T-cell (primary cell): ENCODE measurements at regions not wholly inside any gene's neighbourhood (a gene's known extent, or its start where the extent isn't known, plus 50 kb on each side); places are given as distances from the start of the nearest gene placed in this dataset.

Source experiments
- ATAC-seq, 4 experiments: fragments of 200-7000 bp in 3 of 4; fragments of 150-1000 bp in 1 of 4; cut with Tn5 transposase; replicated peaks in 1 of 4; 1 replicate in 3 of 4; 2 replicates in 1 of 4; pipeline ENCODE4 v1.10.0; 2021; ENCODE audit warnings: moderate library complexity in 3 of 4, mild to moderate bottlenecking in 2 of 4, moderate number of reproducible peaks in 1 of 4
- CTCF ChIA-PET, 2 donors: fragments of 300-600 bp; sonication (Branson Sonifier 250); formaldehyde crosslinking; loops; one replicate each; lab custom pipeline; 2022; ENCODE audit warnings: antibody characterized with exemption in 2 of 2; lab: Charles Lee
- POLR2A ChIA-PET, 2 donors: fragments of 300-600 bp; sonication (Branson Sonifier 250); formaldehyde crosslinking; loops; one replicate each; lab custom pipeline; 2022; ENCODE audit warnings: antibody characterized with exemption in 2 of 2; lab: Charles Lee
- DNase-seq, 35 experiments: peaks; one replicate each; pipeline versions ENCODE4 v3.0.0 to v3.0.0-alpha.2; 2013 to 2023
- H3K27ac ChIP-seq: one replicate; pipeline ENCODE4 v1.5.1; 2013; ENCODE audit warnings: low read length
- H3K27me3 ChIP-seq, 2 experiments: replicated peaks in 1 of 2; 1 replicate in 1 of 2; 2 replicates in 1 of 2; pipeline versions ENCODE4 v1.6.1 to v1.7.0; 2013; ENCODE audit warnings: low read length in 1 of 2, mixed read lengths in 1 of 2; ENCODE audit not compliant: control insufficient read depth in 2 of 2, insufficient read depth in 2 of 2; ENCODE audit errors: extremely low read depth in 1 of 2
- H3K36me3 ChIP-seq, 2 donors: 1 replicate in 1 of 2; 2 replicates in 1 of 2; pipeline versions ENCODE4 v1.6.1 to v1.7.0; 2013; ENCODE audit warnings: low read length in 1 of 2; ENCODE audit not compliant: control insufficient read depth in 2 of 2, insufficient read depth in 1 of 2; ENCODE audit errors: extremely low read depth in 1 of 2
- H3K4me1 ChIP-seq, 2 experiments: 1 replicate in 1 of 2; 2 replicates in 1 of 2; pipeline versions ENCODE4 v1.6.1 to v1.7.0; 2013; ENCODE audit warnings: low read length in 2 of 2, mixed read lengths in 1 of 2; ENCODE audit not compliant: insufficient read depth in 2 of 2, control insufficient read depth in 1 of 2; ENCODE audit errors: extremely low read depth in 1 of 2
- H3K4me3 ChIP-seq, 2 donors: 1 replicate in 1 of 2; 2 replicates in 1 of 2; pipeline versions ENCODE4 v1.5.1 to v1.7.0; 2013; ENCODE audit warnings: mild to moderate bottlenecking in 2 of 2, low read length in 1 of 2, moderate library complexity in 1 of 2; ENCODE audit not compliant: control insufficient read depth in 1 of 2; ENCODE audit errors: extremely low read depth in 1 of 2
- H3K9me3 ChIP-seq: 2 replicates; pipeline ENCODE4 v1.7.0; 2013
- H3K27ac Mint-ChIP-seq, 2 donors: one replicate each; pipeline ENCODE4 v1.8.0; 2020 to 2021; ENCODE audit warnings: mild to moderate bottlenecking in 2 of 2, mixed read lengths in 2 of 2
- H3K27me3 Mint-ChIP-seq, 2 donors: one replicate each; pipeline ENCODE4 v1.8.0; 2021 to 2022; ENCODE audit warnings: mixed read lengths in 2 of 2
- H3K36me3 Mint-ChIP-seq: one replicate; pipeline ENCODE4 v1.8.0; 2021; ENCODE audit warnings: mixed read lengths
- H3K4me1 Mint-ChIP-seq, 3 donors: one replicate each; pipeline ENCODE4 v1.8.0; 2020 to 2022; ENCODE audit warnings: mixed read lengths in 3 of 3, mild to moderate bottlenecking in 1 of 3
- H3K4me3 Mint-ChIP-seq, 3 donors: one replicate each; pipeline ENCODE4 v1.8.0; 2020 to 2022; ENCODE audit warnings: mild to moderate bottlenecking in 3 of 3, mixed read lengths in 3 of 3, moderate library complexity in 3 of 3
- H3K9me3 Mint-ChIP-seq, 3 donors: one replicate each; pipeline ENCODE4 v1.8.0; 2020 to 2022; ENCODE audit warnings: mixed read lengths in 3 of 3
- WGBS: methylation state at CpG from one replicate; pipeline ENCODE4 v1.1.5; 2013; ENCODE audit warnings: missing lambda C conversion rate; ENCODE audit not compliant: insufficient coverage; 5-methylcytosine and 5-hydroxymethylcytosine counted together

- Histone ChIP-seq H3K27ac (no peak overlapping the region), H3K4me1 (no peaks in the 10 kb centered on the region), H3K27me3 (no peaks in the 10 kb centered on the region), H3K36me3 (no peaks in the 10 kb centered on the region), H3K9me3 (no peaks in the 10 kb centered on the region), H3K4me3 (no peak overlapping the region)
- no CpG with 5 or more reads among the region's 3 CpGs for WGBS
- DNase-seq (no peak), ATAC-seq (no peak)
- ChIA-PET CTCF (no interaction called here), POLR2A (no interaction called here)
- H3K9me3 Mint-ChIP-seq, result peaks cover 0 to 4% (median 0%) of the 10 kb centered on the region in 3 donors
- no peak overlapping the region for H3K27ac Mint-ChIP-seq
- peaks cover 2 to 11% of the 10 kb centered on the region in 2 donors for H3K27me3 Mint-ChIP-seq
- no peak overlapping the region for H3K4me3 Mint-ChIP-seq
- H3K4me1 Mint-ChIP-seq, result no peaks in the 10 kb centered on the region
- H3K36me3 Mint-ChIP-seq, result no peaks in the 10 kb centered on the region
Measured at GRCh38 chr10:25797888-25798429, 136.1 kb upstream of the MYO3A start.

- Histone ChIP-seq H3K4me1 (no peaks in the 10 kb centered on the region), H3K27ac (no peak overlapping the region), H3K36me3 (no peaks in the 10 kb centered on the region), H3K9me3 (no peaks in the 10 kb centered on the region), H3K4me3 (no peak overlapping the region), H3K27me3 (peaks cover 0 to 2% of the 10 kb centered on the region in 2 experiments)
- H3K4me1 Mint-ChIP-seq, result no peaks in the 10 kb centered on the region
- peaks cover 0 to 4% (median 0%) of the 10 kb centered on the region in 3 donors for H3K9me3 Mint-ChIP-seq
- peaks cover 0 to 3% of the 10 kb centered on the region in 2 donors for H3K27me3 Mint-ChIP-seq
- no peak overlapping the region for H3K27ac Mint-ChIP-seq
- ChIA-PET POLR2A (no interaction called here), CTCF (no interaction called here)
- no peak overlapping the region for H3K4me3 Mint-ChIP-seq
- no peaks in the 10 kb centered on the region for H3K36me3 Mint-ChIP-seq
- DNase-seq (no peak), ATAC-seq (no peak)
- WGBS, result 57% methylated on average over 1 of the region's 2 CpGs
Measured at GRCh38 chr10:25804505-25804904, 129.5 kb upstream of the MYO3A start.

- Histone ChIP-seq H3K36me3 (no peaks in the 10 kb centered on the region), H3K27me3 (peaks cover 0 to 2% of the 10 kb centered on the region in 2 experiments), H3K4me3 (no peak overlapping the region), H3K4me1 (no peaks in the 10 kb centered on the region), H3K27ac (no peak overlapping the region), H3K9me3 (no peaks in the 10 kb centered on the region)
- DNase-seq (no peak), ATAC-seq (no peak)
- Mint-ChIP-seq H3K4me3 (no peak overlapping the region), H3K4me1 (no peaks in the 10 kb centered on the region), H3K27ac (no peak overlapping the region), H3K27me3 (peaks cover 0 to 3% of the 10 kb centered on the region in 2 donors), H3K9me3 (peaks cover 0 to 4% (median 0%) of the 10 kb centered on the region in 3 donors), H3K36me3 (no peaks in the 10 kb centered on the region)
- ChIA-PET POLR2A (no interaction called here), CTCF (no interaction called here)
- 94% methylated on average over 3 of the region's 9 CpGs for WGBS
Measured at GRCh38 chr10:25805986-25806385, 128.0 kb upstream of the MYO3A start.

DNA sequence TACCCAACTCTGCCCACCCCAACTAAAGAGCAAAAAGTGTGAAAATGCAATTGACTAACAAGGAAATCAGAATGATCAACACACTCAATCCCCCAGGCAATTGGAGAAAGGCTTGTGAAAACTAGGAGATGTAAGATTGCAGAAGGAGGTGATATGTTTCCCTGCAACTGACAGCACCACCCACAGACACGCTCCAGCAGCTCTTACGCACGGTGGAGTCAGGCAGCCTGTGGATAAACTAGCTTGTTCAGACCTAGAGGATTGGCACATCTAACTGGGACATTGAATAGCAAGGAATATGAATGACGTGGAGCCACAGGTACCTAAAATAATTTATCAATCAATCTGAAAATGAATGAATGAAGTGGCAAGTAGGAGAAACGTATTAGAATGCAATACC lies 125.7 kb upstream of the MYO3A start:
- ChIA-PET POLR2A (interaction anchor here in 1 of 2 donors (1.5 kb wide), 1 partner anchor 12 kb away, joined by 3 read pairs; no protein-coding TSS in a partner anchor), CTCF (no interaction called here)
- Histone ChIP-seq H3K4me3 (no peak overlapping the region), H3K27ac (no peak overlapping the region), H3K4me1 (no peaks in the 10 kb centered on the region), H3K36me3 (no peaks in the 10 kb centered on the region), H3K27me3 (peaks cover 0 to 4% of the 10 kb centered on the region in 2 experiments), H3K9me3 (no peaks in the 10 kb centered on the region)
- no peak overlapping the region for H3K27ac Mint-ChIP-seq
- no peak for DNase-seq
- no peak overlapping the region for H3K4me3 Mint-ChIP-seq
- H3K4me1 Mint-ChIP-seq, result no peaks in the 10 kb centered on the region
- H3K9me3 Mint-ChIP-seq, result peaks cover 0 to 4% (median 0%) of the 10 kb centered on the region in 3 donors
- no peaks in the 10 kb centered on the region for H3K36me3 Mint-ChIP-seq
- ATAC-seq, result no peak
- WGBS, result no CpG with 5 or more reads among the region's 5 CpGs
- H3K27me3 Mint-ChIP-seq, result peaks cover 0 to 2% of the 10 kb centered on the region in 2 donors

- Histone ChIP-seq H3K27ac (no peak overlapping the region), H3K27me3 (peaks cover 0 to 4% of the 10 kb centered on the region in 2 experiments), H3K9me3 (no peaks in the 10 kb centered on the region), H3K4me1 (no peaks in the 10 kb centered on the region), H3K4me3 (no peak overlapping the region), H3K36me3 (no peaks in the 10 kb centered on the region)
- Mint-ChIP-seq H3K9me3 (peaks cover 0 to 4% (median 0%) of the 10 kb centered on the region in 3 donors), H3K36me3 (no peaks in the 10 kb centered on the region), H3K27me3 (no peaks in the 10 kb centered on the region), H3K27ac (no peak overlapping the region), H3K4me3 (no peak overlapping the region), H3K4me1 (no peaks in the 10 kb centered on the region)
- ChIA-PET CTCF (no interaction called here), POLR2A (no interaction called here)
- no CpG with 5 or more reads among the region's 5 CpGs for WGBS
- no peak for DNase-seq
- no peak for ATAC-seq
Measured at GRCh38 chr10:25811052-25811685, 122.9 kb upstream of the MYO3A start.

- Mint-ChIP-seq H3K27me3 (no peaks in the 10 kb centered on the region), H3K27ac (no peak overlapping the region), H3K9me3 (peaks cover 0 to under 1% (median 0%) of the 10 kb centered on the region in 3 donors), H3K4me3 (no peak overlapping the region), H3K4me1 (no peaks in the 10 kb centered on the region), H3K36me3 (no peaks in the 10 kb centered on the region)
- Histone ChIP-seq H3K4me3 (no peak overlapping the region), H3K27ac (no peak overlapping the region), H3K4me1 (no peaks in the 10 kb centered on the region), H3K9me3 (no peaks in the 10 kb centered on the region), H3K36me3 (no peaks in the 10 kb centered on the region), H3K27me3 (peaks cover 0 to 2% of the 10 kb centered on the region in 2 experiments)
- ATAC-seq (no peak), DNase-seq (no peak)
- no CpG with 5 or more reads among the region's 3 CpGs for WGBS
- ChIA-PET POLR2A (no interaction called here), CTCF (no interaction called here)
Measured at GRCh38 chr10:25813511-25813910, 120.5 kb upstream of the MYO3A start.
